Astrocyte of the cerebellum (primary cell): ENCODE measurements at regions not wholly inside any gene's neighbourhood (a gene's known extent, or its start where the extent isn't known, plus 50 kb on each side); places are given as distances from the start of the nearest gene placed in this dataset.
A peak's percentile ranks its signal among the peaks of the same experiment; 100 is the strongest.

Source experiments
- DNase-seq: peaks from one replicate; pipeline ENCODE4 v3.0.0-alpha.2; 2011; ENCODE audit warnings: low read depth
- H3K4me3 ChIP-seq: 2 replicates; pipeline ENCODE4 v1.5.1; 2011; ENCODE audit warnings: mild to moderate bottlenecking, low read depth, low read length, moderate library complexity
- CTCF ChIP-seq: IDR thresholded peaks from 2 replicates; pipeline ENCODE4 v1.5.1; 2012; ENCODE audit warnings: low read length, low read depth, moderate library complexity, mild to moderate bottlenecking; ENCODE audit errors: missing control alignments
- in situ Hi-C: cut with HindIII; loops from 2 replicates; pipeline ENCODE4 v1.10.0; 2017; ENCODE audit warnings: low sequenced_read_pairs

- no peak for DNase-seq
- no peak overlapping the region for H3K4me3 ChIP-seq
- TF ChIP-seq CTCF, result no peak
- in situ Hi-C loops, result no loop called here
Observed at GRCh38 chr16:52869243-52869642, 183.5 kb downstream of the CHD9NB start.

- no peak for TF ChIP-seq CTCF
- in situ Hi-C loops, result no loop called here
- H3K4me3 ChIP-seq, result no peak overlapping the region
- no peak for DNase-seq
Observed at GRCh38 chr16:52863000-52863399, 189.7 kb downstream of the CHD9NB start.

GRCh38 chr16:52861614-52862022 is 191.1 kb downstream of the CHD9NB start:
- DNase-seq, result no peak
- H3K4me3 ChIP-seq, result no peak overlapping the region
- in situ Hi-C loops, result no loop called here
- peak; percentile 20 for TF ChIP-seq CTCF

GRCh38 chr16:52855463-52855862 is 197.2 kb downstream of the CHD9NB start:
- no peak for TF ChIP-seq CTCF
- no peak for DNase-seq
- H3K4me3 ChIP-seq, result no peak overlapping the region
- in situ Hi-C loops, result no loop called here

- DNase-seq, result no peak
- H3K4me3 ChIP-seq, result no peak overlapping the region
- no peak for TF ChIP-seq CTCF
- in situ Hi-C loops, result no loop called here
Observed at GRCh38 chr16:52852978-52853377, 199.7 kb downstream of the CHD9NB start.

- no peak overlapping the region for H3K4me3 ChIP-seq
- TF ChIP-seq CTCF, result no peak
- in situ Hi-C loops, result no loop called here
- no peak for DNase-seq
Observed at GRCh38 chr16:52851211-52851740, 201.4 kb downstream of the CHD9NB start.

GRCh38 chr16:52843381-52843780 is 209.3 kb downstream of the CHD9NB start:
- in situ Hi-C loops, result no loop called here
- no peak overlapping the region for H3K4me3 ChIP-seq
- TF ChIP-seq CTCF, result no peak
- no peak for DNase-seq
